OCI-LY3 (cell line): ENCODE measurements at regions not wholly inside any gene's neighbourhood (a gene's known extent, or its start where the extent isn't known, plus 50 kb on each side); places are given as distances from the start of the nearest gene placed in this dataset.

Experiments used
- H2AFZ ChIP-seq: fragments of 200-600, 300-600 bp; shearing (Covaris generic); 2 replicates; pipeline ENCODE4 v1.6.0; 2014; ENCODE audit warnings: antibody characterized with exemption, low read depth, low read length
- H3K27ac ChIP-seq: fragments of 200-600, 300-600 bp; sonication (generic); 2 replicates; pipeline ENCODE4 v1.5.1; 2014; ENCODE audit warnings: mild to moderate bottlenecking, low read length, moderate library complexity, mixed read lengths
- H3K27me3 ChIP-seq: fragments of 200-600, 300-600 bp; sonication (generic); 2 replicates; pipeline ENCODE4 v1.6.1; 2014; ENCODE audit warnings: low read depth, low read length, mixed read lengths
- H3K36me3 ChIP-seq: fragments of 200-600, 300-600 bp; sonication (generic); replicated peaks from 2 replicates; pipeline ENCODE3; 2014; ENCODE audit warnings: low read depth, low read length, mixed read lengths
- H3K4me1 ChIP-seq: fragments of 300-600, 200-600 bp; sonication (generic); 2 replicates; pipeline ENCODE4 v1.6.1; 2014; ENCODE audit warnings: low read length, mixed read lengths
- H3K4me2 ChIP-seq: fragments of 200-600, 300-600 bp; sonication (generic); 2 replicates; pipeline ENCODE4 v1.6.1; 2014; ENCODE audit warnings: low read length, mixed read lengths
- H3K4me3 ChIP-seq: fragments of 300-600, 200-600 bp; sonication (generic); 2 replicates; pipeline ENCODE4 v1.5.1; 2014; ENCODE audit warnings: antibody characterized with exemption, mild to moderate bottlenecking, low read length, moderate library complexity
- H3K79me2 ChIP-seq: fragments of 300-600, 200-600 bp; shearing (Covaris generic); 2 replicates; pipeline ENCODE4 v1.6.1; 2014; ENCODE audit warnings: mild to moderate bottlenecking, low read length, mixed read lengths
- H3K9ac ChIP-seq: fragments of 300-600, 200-600 bp; shearing (Covaris generic); 2 replicates; pipeline ENCODE4 v1.6.0; 2014; ENCODE audit warnings: mild to moderate bottlenecking, low read length, moderate library complexity
- H3K9me3 ChIP-seq: fragments of 200-600, 300-600 bp; shearing (Covaris generic); 2 replicates; pipeline ENCODE4 v1.6.1; 2014; ENCODE audit warnings: low read length, mixed read lengths; ENCODE audit not compliant: insufficient read depth
- H4K20me1 ChIP-seq: fragments of 200-600, 300-600 bp; sonication (generic); 2 replicates; pipeline ENCODE4 v1.6.1; 2016; ENCODE audit warnings: low read length, mixed read lengths; ENCODE audit not compliant: insufficient read depth
- CTCF ChIP-seq: fragments of 200-600, 300-600 bp; sonication (generic); IDR thresholded peaks from 2 replicates; pipeline ENCODE4 v1.5.1; 2014; ENCODE audit warnings: antibody characterized with exemption, low read length, low read depth
- EZH2phosphoT487 ChIP-seq: fragments of 200-600 bp; shearing (Covaris generic); IDR thresholded peaks from 2 replicates; pipeline ENCODE4 v1.6.1; 2018; ENCODE audit warnings: antibody characterized with exemption, mixed run types, low read depth

GRCh38 chr5:174259696-174260420 is 214.4 kb downstream of the NSG2 start:
- H3K27ac ChIP-seq: no peak overlapping the region
- no peak overlapping the region for H3K4me3 ChIP-seq
- no peaks in the 10 kb centered on the region for H3K36me3 ChIP-seq
- no peaks in the 10 kb centered on the region for H3K9me3 ChIP-seq
- H3K4me2 ChIP-seq: no peak overlapping the region
- H3K9ac ChIP-seq: no peak overlapping the region
- H3K4me1 ChIP-seq: no peaks in the 10 kb centered on the region
- no peaks in the 10 kb centered on the region for H3K79me2 ChIP-seq
- no peaks in the 10 kb centered on the region; the same call in 1 of the 2 replicates for H3K27me3 ChIP-seq
- TF ChIP-seq CTCF (no peak), EZH2phosphoT487 (no peak)
- H4K20me1 ChIP-seq: no peaks in the 10 kb centered on the region
- no peak overlapping the region for H2AFZ ChIP-seq

- no peak overlapping the region for H3K9ac ChIP-seq
- H3K4me2 ChIP-seq: no peak overlapping the region
- no peaks in the 10 kb centered on the region for H3K4me1 ChIP-seq
- no peaks in the 10 kb centered on the region for H3K9me3 ChIP-seq
- H3K79me2 ChIP-seq: no peaks in the 10 kb centered on the region
- H3K27me3 ChIP-seq: 0 out of 2 replicates have a peak, but pooled peaks cover 5% of the 10 kb centered on the region
- TF ChIP-seq EZH2phosphoT487 (no peak), CTCF (no peak)
- H3K4me3 ChIP-seq: no peak overlapping the region
- H3K27ac ChIP-seq: no peak overlapping the region
- no peaks in the 10 kb centered on the region for H4K20me1 ChIP-seq
- H3K36me3 ChIP-seq: no peaks in the 10 kb centered on the region
- H2AFZ ChIP-seq: no peak overlapping the region
These were observed 225.8 kb downstream of the NSG2 start for GRCh38 chr5:174271316-174271715.

- Histone ChIP-seq H3K9ac (no peak overlapping the region), H3K4me2 (no peak overlapping the region), H3K79me2 (no peaks in the 10 kb centered on the region), H3K4me3 (no peak overlapping the region), H4K20me1 (no peaks in the 10 kb centered on the region), H3K36me3 (no peaks in the 10 kb centered on the region), H3K4me1 (no peaks in the 10 kb centered on the region), H3K27me3 (0 out of 2 replicates have a peak, but pooled peaks cover 5% of the 10 kb centered on the region), H2AFZ (no peak overlapping the region), H3K9me3 (no peaks in the 10 kb centered on the region), H3K27ac (no peak overlapping the region)
- TF ChIP-seq CTCF (no peak), EZH2phosphoT487 (no peak)
These were observed 227.2 kb downstream of the NSG2 start for GRCh38 chr5:174272671-174273070.

- H3K9ac ChIP-seq: no peak overlapping the region
- H3K27me3 ChIP-seq: 0 out of 2 replicates have a peak, but pooled peaks cover 5% of the 10 kb centered on the region
- no peaks in the 10 kb centered on the region for H3K79me2 ChIP-seq
- no peak overlapping the region for H2AFZ ChIP-seq
- no peaks in the 10 kb centered on the region for H4K20me1 ChIP-seq
- no peaks in the 10 kb centered on the region for H3K9me3 ChIP-seq
- H3K27ac ChIP-seq: no peak overlapping the region
- H3K4me2 ChIP-seq: no peak overlapping the region
- H3K4me3 ChIP-seq: no peak overlapping the region
- H3K4me1 ChIP-seq: no peaks in the 10 kb centered on the region
- H3K36me3 ChIP-seq: no peaks in the 10 kb centered on the region
- TF ChIP-seq EZH2phosphoT487 (no peak), CTCF (no peak)
These were observed 227.8 kb downstream of the NSG2 start for GRCh38 chr5:174273325-174273724.
